ENCODE measurements at regions not wholly inside any gene's neighbourhood (a gene's known extent, or its start where the extent isn't known, plus 50 kb on each side); places are given as distances from the start of the nearest gene placed in this dataset.

GRCh38 chr2:195572895-195573683 lies 83.9 kb upstream of the SLC39A10 start:
- no peak overlapping the region for H2BK15ac ChIP-seq (ENCODE audit: low read length)
- H3K4me3 ChIP-seq (ENCODE audit: extremely low read depth in 1 of 4, insufficient read depth in 2 of 4, low read depth in 3 of 4, low read length in 4 of 4), result no peak overlapping the region
- ChIA-PET CTCF (ENCODE audit: partially characterized antibody) (interaction anchor here (1.3 to 5.7 kb wide), 2 partner anchors 82 to 87 kb away, joined by 4 to 40 read pairs; no protein-coding TSS in a partner anchor), POLR2A (ENCODE audit: partially characterized antibody) (no interaction called here)
- no peak overlapping the region for H2AK5ac ChIP-seq (ENCODE audit: low read depth, low read length)
- no peak overlapping the region for H3K4ac ChIP-seq (replicated peaks; ENCODE audit: insufficient read length, low read depth, low read length)
- no peaks in the 10 kb centered on the region for H3K79me2 ChIP-seq (ENCODE audit: control insufficient read depth in 1 of 2, insufficient read depth in 2 of 2, low read length in 2 of 2)
- H3K9ac ChIP-seq (replicated peaks in 1 of 4; ENCODE audit: extremely low read depth in 1 of 4, low read depth in 3 of 4, low read length in 3 of 4), result no peak overlapping the region
- H3K27me3 ChIP-seq (replicated peaks in 1 of 4; ENCODE audit: control insufficient read depth in 3 of 4, extremely low read depth in 1 of 4, insufficient read depth in 3 of 4, low read length in 3 of 4), result no peaks in the 10 kb centered on the region
- H4K20me1 ChIP-seq (replicated peaks in 1 of 2; ENCODE audit: control insufficient read depth in 1 of 2, insufficient read depth in 2 of 2, low read length in 2 of 2), result no peaks in the 10 kb centered on the region
- H3K9me3 ChIP-seq (ENCODE audit: insufficient read depth in 2 of 2, low read depth in 1 of 2, low read length in 1 of 2), result no peaks in the 10 kb centered on the region; a peak in 1 of 4 replicates
- no peaks in the 10 kb centered on the region for H3K36me3 ChIP-seq (ENCODE audit: control insufficient read depth in 2 of 4, insufficient read depth in 4 of 4, low read length in 3 of 4)
- no peak overlapping the region for H3K4me2 ChIP-seq (ENCODE audit: insufficient read depth in 1 of 2, low read depth in 2 of 2, low read length in 2 of 2)
- H3K18ac ChIP-seq (ENCODE audit: extremely low read depth, low read length), result no peak overlapping the region
- no peaks in the 10 kb centered on the region for H3K79me1 ChIP-seq (ENCODE audit: low read depth, low read length)
- no peak overlapping the region for H4K5ac ChIP-seq (ENCODE audit: insufficient read length, low read depth, low read length)
- no peak overlapping the region for H3K23ac ChIP-seq (ENCODE audit: insufficient read length)
- H3K27ac ChIP-seq (ENCODE audit: low read depth, low read length), result no peak overlapping the region
- FAIRE-seq (no peak), DNase-seq (ENCODE audit: low read depth in 1 of 2, low spot score in 2 of 2) (no peak)
- no peaks in the 10 kb centered on the region for H3K23me2 ChIP-seq (ENCODE audit: low read depth, low read length)
- no peak overlapping the region for H2BK5ac ChIP-seq (ENCODE audit: low read depth, low read length)
- no peak overlapping the region for H4K91ac ChIP-seq (replicated peaks; ENCODE audit: insufficient read length, low read length)
- H2BK20ac ChIP-seq (ENCODE audit: low read length), result no peak overlapping the region
- TF ChIP-seq EP300 (IDR thresholded peaks at IDR 0.05; ENCODE audit: borderline replicate concordance in 1 of 2, low read depth in 2 of 2, low read length in 2 of 2) (no peak), EGR1 (IDR thresholded peaks at IDR 0.05; ENCODE audit: borderline replicate concordance, low read depth, low read length) (no peak), SIRT6 (IDR thresholded peaks at IDR 0.05; ENCODE audit: low read length) (no peak), RXRA (IDR thresholded peaks at IDR 0.05; ENCODE audit: insufficient read depth, low read depth, low read length) (no peak), CREB1 (IDR thresholded peaks at IDR 0.05) (no peak), POLR2A (IDR thresholded peaks at IDR 0.05; ENCODE audit: control extremely low read depth in 1 of 2, low read depth in 2 of 2, low read length in 2 of 2) (no peak), JUND (IDR thresholded peaks at IDR 0.05; ENCODE audit: low read length) (no peak), MAX (IDR thresholded peaks at IDR 0.05) (no peak), RAD21 (IDR thresholded peaks at IDR 0.05 in 1 of 2, conservative IDR thresholded peaks at IDR 0.05 in 1 of 2; ENCODE audit: low read depth in 2 of 2, low read length in 2 of 2) (no peak), CHD1 (IDR thresholded peaks at IDR 0.05; ENCODE audit: low read depth, low read length) (no peak)
- no peak overlapping the region for H4K8ac ChIP-seq (ENCODE audit: extremely low read depth, insufficient read depth, low read length)
- H3K4me1 ChIP-seq (replicated peaks in 1 of 4; ENCODE audit: control insufficient read depth in 3 of 4, insufficient read depth in 4 of 4, low read length in 3 of 4), result peaks cover 0 to 3% (median 0%) of the 10 kb centered on the region in 4 experiments; a peak in 1 of 7 replicates
- H2BK120ac ChIP-seq (replicated peaks; ENCODE audit: low read depth, low read length), result no peak overlapping the region
- H3K56ac ChIP-seq (replicated peaks; ENCODE audit: insufficient read length, low read depth, low read length), result no peak overlapping the region
- 78% methylated on average over 6 of the region's 6 CpGs; no CpG with 5 or more reads in 1 of the 2 experiments for WGBS, 2 experiments (ENCODE audit: extremely low coverage in 1 of 2, insufficient coverage in 1 of 2, insufficient read length in 1 of 2, insufficient replicate concordance in 2 of 2, low coverage in 1 of 2, low lambda C conversion rate in 2 of 2, missing lambda C conversion rate in 1 of 2)
- H3K14ac ChIP-seq (ENCODE audit: insufficient read length), result no peak overlapping the region
- H2AFZ ChIP-seq (ENCODE audit: low read length), result no peak overlapping the region; the same call in 1 of the 2 replicates
- H2BK12ac ChIP-seq (ENCODE audit: low read depth, low read length), result no peak overlapping the region
